MM.1S (cell line): ENCODE measurements at regions not wholly inside any gene's neighbourhood (a gene's known extent, or its start where the extent isn't known, plus 50 kb on each side); places are given as distances from the start of the nearest gene placed in this dataset.

ENCODE experiments used
- EZH2 ChIP-seq: fragments of 300-600 bp; sonication (generic); optimal IDR thresholded peaks from 2 replicates; pipeline ENCODE3; 2017; ENCODE audit warnings: low read depth, mild to moderate bottlenecking, antibody characterized with exemption, low read length, mixed read lengths
- TF ChIP-seq, protein P1 (sequence below): fragments of 300-600 bp; sonication (generic); IDR thresholded peaks from 2 replicates; pipeline ENCODE4 v1.5.1; 2016; ENCODE audit warnings: antibody characterized with exemption, low read length, mixed read lengths

DNA sequence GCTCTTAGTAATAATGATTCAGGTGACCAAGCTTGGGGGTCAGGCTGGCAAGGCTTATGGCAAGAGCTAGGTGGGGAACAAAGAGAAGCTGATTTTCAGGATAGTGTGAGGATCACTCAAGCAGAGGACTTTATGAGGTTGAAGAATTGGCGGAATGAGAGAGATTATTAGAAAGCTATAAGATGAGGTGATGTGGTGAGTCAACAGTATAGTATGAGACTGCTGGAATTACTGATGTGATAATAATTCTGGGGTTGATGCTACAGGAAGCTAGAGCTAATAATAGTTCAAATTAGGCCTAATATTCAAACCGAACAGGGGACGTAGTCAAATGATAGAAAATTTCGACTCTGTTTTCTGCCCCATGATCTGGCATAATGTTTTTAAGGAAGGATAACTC, 2115.3 kb upstream of the PIK3C3 start:
- TF ChIP-seq, protein P1, sequence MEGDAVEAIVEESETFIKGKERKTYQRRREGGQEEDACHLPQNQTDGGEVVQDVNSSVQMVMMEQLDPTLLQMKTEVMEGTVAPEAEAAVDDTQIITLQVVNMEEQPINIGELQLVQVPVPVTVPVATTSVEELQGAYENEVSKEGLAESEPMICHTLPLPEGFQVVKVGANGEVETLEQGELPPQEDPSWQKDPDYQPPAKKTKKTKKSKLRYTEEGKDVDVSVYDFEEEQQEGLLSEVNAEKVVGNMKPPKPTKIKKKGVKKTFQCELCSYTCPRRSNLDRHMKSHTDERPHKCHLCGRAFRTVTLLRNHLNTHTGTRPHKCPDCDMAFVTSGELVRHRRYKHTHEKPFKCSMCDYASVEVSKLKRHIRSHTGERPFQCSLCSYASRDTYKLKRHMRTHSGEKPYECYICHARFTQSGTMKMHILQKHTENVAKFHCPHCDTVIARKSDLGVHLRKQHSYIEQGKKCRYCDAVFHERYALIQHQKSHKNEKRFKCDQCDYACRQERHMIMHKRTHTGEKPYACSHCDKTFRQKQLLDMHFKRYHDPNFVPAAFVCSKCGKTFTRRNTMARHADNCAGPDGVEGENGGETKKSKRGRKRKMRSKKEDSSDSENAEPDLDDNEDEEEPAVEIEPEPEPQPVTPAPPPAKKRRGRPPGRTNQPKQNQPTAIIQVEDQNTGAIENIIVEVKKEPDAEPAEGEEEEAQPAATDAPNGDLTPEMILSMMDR = no peak
- no peak for TF ChIP-seq EZH2
